ENCODE measurements at regions not wholly inside any gene's neighbourhood (a gene's known extent, or its start where the extent isn't known, plus 50 kb on each side); places are given as distances from the start of the nearest gene placed in this dataset.

DNA sequence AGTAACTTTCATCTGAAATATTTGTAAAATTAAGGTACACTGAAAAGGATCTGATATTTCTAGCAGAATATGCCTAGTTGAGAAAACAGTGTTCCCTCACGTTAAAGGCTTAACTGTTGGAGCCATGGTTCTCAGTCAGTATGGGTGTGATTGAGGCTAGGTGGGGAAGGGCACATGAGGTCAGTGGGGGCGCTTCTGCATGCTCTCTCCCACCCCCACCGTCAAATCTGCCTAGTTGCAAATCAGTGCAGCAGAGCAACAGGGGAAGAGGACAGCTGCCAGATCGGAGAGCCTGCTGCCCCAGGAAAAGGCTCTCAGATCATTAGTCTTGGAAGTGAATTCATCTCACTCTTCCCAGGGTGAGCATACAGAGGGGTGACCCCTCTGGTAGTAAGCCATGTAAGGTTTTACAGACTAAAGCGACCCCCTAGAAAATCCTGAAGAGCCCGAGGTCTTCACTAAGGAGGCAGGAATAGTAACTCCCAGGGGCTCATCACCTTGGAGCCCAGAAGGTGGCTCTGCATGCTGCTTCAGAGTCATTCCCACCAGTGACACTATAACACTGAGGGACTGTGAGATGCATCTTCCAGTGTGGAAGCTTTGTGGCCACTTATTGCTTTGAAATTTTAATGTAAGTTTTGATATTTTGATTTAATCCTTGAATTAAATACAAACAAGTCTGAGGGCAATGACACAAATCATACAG, 83.1 kb upstream of the BARHL2 start:
- DNase-seq, result no peak
- intact Hi-C loops (cut with DNase I), result no loop called here
- Histone ChIP-seq H3K4me1 (ENCODE audit: insufficient read depth) (no peaks in the 10 kb centered on the region), H3K36me3 (no peaks in the 10 kb centered on the region), H3K27me3 (no peaks in the 10 kb centered on the region), H3K9me3 (no peaks in the 10 kb centered on the region), H3K4me3 (no peak overlapping the region), H3K27ac (no peak overlapping the region)
- TF ChIP-seq EP300 (IDR thresholded peaks at IDR 0.05) (no peak), POLR2A (IDR thresholded peaks at IDR 0.05) (no peak)
- TF ChIP-seq, protein P1, sequence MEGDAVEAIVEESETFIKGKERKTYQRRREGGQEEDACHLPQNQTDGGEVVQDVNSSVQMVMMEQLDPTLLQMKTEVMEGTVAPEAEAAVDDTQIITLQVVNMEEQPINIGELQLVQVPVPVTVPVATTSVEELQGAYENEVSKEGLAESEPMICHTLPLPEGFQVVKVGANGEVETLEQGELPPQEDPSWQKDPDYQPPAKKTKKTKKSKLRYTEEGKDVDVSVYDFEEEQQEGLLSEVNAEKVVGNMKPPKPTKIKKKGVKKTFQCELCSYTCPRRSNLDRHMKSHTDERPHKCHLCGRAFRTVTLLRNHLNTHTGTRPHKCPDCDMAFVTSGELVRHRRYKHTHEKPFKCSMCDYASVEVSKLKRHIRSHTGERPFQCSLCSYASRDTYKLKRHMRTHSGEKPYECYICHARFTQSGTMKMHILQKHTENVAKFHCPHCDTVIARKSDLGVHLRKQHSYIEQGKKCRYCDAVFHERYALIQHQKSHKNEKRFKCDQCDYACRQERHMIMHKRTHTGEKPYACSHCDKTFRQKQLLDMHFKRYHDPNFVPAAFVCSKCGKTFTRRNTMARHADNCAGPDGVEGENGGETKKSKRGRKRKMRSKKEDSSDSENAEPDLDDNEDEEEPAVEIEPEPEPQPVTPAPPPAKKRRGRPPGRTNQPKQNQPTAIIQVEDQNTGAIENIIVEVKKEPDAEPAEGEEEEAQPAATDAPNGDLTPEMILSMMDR (IDR thresholded peaks at IDR 0.05), result no peak
- WGBS, 3 donors, result 24 to 32% (median 30%) methylated on average over 6 of the region's 6 CpGs

DNA sequence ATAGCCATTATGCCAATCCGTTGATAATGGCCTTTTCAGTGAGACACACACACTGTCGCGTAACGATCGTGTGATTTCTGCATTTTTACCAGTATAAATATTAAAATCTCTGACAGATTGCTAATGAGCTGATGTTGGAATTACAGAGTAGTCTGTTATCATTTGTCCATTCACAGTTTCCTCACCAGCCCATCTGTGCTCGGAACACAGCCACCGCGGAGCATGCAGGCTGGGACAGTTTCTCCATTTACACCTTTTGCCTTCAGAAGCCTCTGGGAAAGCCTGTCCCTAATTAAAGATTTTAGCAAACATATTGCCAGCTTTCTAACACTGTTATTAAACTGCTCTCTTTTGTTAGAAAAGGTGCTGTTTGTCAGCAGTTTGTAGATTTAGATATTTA, 82.2 kb upstream of the BARHL2 start:
- H3K9me3 ChIP-seq, result no peaks in the 10 kb centered on the region
- 68 to 74% (median 69%) methylated on average over 8 of the region's 8 CpGs for WGBS, 3 donors
- no peaks in the 10 kb centered on the region for H3K4me1 ChIP-seq (ENCODE audit: insufficient read depth)
- intact Hi-C loops (cut with DNase I), result no loop called here
- H3K36me3 ChIP-seq, result no peaks in the 10 kb centered on the region
- no peak for DNase-seq
- H3K27me3 ChIP-seq, result no peaks in the 10 kb centered on the region
- H3K4me3 ChIP-seq, result no peak overlapping the region
- no peak overlapping the region for H3K27ac ChIP-seq
- TF ChIP-seq POLR2A (IDR thresholded peaks at IDR 0.05) (no peak), EP300 (IDR thresholded peaks at IDR 0.05) (no peak)
- TF ChIP-seq, protein P1 (IDR thresholded peaks at IDR 0.05), result no peak

DNA sequence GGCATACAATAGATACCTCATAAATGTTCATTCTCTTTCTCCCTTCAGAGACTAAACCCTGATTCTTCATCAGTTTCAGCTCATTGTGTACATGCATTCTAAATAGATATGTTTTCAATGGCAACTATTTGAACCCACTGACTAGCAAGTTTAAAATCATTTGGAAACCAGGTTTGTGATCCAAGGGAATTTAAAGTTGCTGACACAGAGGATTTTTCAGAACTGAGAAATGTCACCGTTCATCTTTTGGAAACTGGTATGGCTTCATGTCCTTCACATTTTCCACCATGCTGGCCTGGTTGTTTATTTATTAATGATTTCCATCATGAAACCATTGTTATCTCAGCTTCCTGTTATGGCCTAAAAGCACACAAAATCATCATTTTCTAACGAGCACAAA, 81.8 kb upstream of the BARHL2 start:
- 48 to 76% (median 50%) methylated on average over 2 of the region's 2 CpGs for WGBS, 3 donors
- H3K9me3 ChIP-seq, result no peaks in the 10 kb centered on the region
- H3K4me3 ChIP-seq, result no peak overlapping the region
- intact Hi-C loops (cut with DNase I), result no loop called here
- H3K27ac ChIP-seq, result no peak overlapping the region
- no peak for DNase-seq
- H3K4me1 ChIP-seq (ENCODE audit: insufficient read depth), result no peaks in the 10 kb centered on the region
- H3K27me3 ChIP-seq, result no peaks in the 10 kb centered on the region
- H3K36me3 ChIP-seq, result no peaks in the 10 kb centered on the region
- TF ChIP-seq EP300 (IDR thresholded peaks at IDR 0.05), result no peak
- TF ChIP-seq, protein P1 (IDR thresholded peaks at IDR 0.05), result no peak
- no peak for TF ChIP-seq POLR2A (IDR thresholded peaks at IDR 0.05)

DNA sequence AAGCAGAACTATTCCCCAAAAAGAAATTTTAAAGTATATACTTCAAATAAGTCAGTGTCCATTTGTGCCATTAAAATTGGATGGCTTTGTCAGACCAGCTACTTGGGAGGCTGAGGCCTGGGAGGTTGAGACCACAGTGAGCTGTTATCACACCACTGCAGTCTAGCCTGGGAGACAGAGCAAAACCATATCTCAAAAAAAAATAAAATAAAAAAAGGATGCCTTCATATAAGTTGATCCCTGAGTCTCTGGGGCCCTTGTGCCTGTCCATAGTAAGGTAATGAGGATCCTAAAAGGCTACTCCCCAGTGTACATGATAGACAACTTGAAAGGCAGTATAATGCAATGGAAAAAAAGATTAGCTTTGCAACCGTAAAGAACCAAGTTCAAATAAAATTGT, 81.2 kb upstream of the BARHL2 start:
- WGBS, 3 donors, result 73 to 75% (median 75%) methylated on average over 1 of the region's 1 CpG
- TF ChIP-seq POLR2A (IDR thresholded peaks at IDR 0.05) (no peak), EP300 (IDR thresholded peaks at IDR 0.05) (no peak)
- TF ChIP-seq, protein P1 (IDR thresholded peaks at IDR 0.05), result no peak
- H3K27ac ChIP-seq, result no peak overlapping the region
- no peaks in the 10 kb centered on the region for H3K27me3 ChIP-seq
- no peak for DNase-seq
- intact Hi-C loops (cut with DNase I), result no loop called here
- H3K4me1 ChIP-seq (ENCODE audit: insufficient read depth), result no peaks in the 10 kb centered on the region
- H3K36me3 ChIP-seq, result no peaks in the 10 kb centered on the region
- no peaks in the 10 kb centered on the region for H3K9me3 ChIP-seq
- H3K4me3 ChIP-seq, result no peak overlapping the region

Measured in ovary (tissue), 7 donors.